Inflammatory macrophage (primary cell): ENCODE measurements at regions not wholly inside any gene's neighbourhood (a gene's known extent, or its start where the extent isn't known, plus 50 kb on each side); places are given as distances from the start of the nearest gene placed in this dataset.

ENCODE experiments used
- DNase-seq, 2 donors: peaks; one replicate each; pipeline ENCODE4 v3.0.0-alpha.2; 2020 to 2022

GRCh38 chr7:84533182-84533581 is 338.6 kb upstream of the SEMA3A start:
- no peak for DNase-seq

DNA sequence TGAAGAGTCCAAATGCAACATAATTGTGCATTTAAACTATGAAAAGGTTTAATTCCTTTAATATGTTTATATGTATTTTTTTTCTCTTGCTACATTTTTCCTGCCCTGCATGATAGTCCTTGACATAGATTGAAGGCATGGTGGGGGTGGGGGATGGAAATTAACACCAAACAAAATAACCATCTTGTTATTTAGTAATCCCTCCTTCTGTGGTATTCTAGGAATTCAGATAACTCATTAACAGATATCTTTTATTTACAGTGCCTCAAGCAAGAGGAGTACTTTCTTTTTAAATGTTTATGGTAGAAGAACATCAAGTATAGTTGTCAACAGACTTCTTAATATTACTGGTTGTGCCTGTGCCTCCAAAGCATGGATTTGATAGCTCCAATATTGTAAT is 337.6 kb upstream of the SEMA3A start:
- no peak for DNase-seq

DNA sequence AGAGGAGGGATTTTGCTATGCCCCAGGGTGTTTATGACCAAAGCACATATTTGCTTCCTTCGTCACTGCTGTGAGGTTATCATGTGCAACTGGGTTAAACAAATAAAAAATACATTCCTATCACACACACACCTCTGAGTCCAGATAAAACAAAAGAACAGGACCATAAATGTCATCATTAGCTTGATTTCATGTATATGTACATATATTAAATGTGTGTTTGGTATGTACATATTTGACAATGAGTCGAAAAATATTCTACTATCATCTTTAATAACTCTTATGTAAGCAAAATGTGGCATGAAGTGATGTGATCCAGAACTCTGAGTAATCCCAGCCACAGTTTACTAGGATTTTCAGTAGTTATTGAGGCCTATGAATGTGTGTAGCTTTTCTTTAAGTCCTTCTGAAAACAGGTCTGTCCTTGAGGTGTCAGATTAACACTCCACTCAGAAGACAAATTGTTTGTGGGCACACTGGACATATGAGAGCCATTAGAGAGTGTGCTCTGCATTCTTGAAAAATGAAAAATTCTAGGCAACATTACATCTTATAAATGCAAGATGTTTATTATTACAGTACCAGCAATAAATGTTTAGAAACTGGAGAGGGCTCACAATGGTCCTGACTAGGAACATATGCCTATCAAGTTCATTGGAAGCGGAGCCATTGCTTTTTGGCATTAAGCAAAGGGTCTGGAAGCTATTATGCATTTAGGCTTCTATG is 335.1 kb upstream of the SEMA3A start:
- DNase-seq: no peak

DNA sequence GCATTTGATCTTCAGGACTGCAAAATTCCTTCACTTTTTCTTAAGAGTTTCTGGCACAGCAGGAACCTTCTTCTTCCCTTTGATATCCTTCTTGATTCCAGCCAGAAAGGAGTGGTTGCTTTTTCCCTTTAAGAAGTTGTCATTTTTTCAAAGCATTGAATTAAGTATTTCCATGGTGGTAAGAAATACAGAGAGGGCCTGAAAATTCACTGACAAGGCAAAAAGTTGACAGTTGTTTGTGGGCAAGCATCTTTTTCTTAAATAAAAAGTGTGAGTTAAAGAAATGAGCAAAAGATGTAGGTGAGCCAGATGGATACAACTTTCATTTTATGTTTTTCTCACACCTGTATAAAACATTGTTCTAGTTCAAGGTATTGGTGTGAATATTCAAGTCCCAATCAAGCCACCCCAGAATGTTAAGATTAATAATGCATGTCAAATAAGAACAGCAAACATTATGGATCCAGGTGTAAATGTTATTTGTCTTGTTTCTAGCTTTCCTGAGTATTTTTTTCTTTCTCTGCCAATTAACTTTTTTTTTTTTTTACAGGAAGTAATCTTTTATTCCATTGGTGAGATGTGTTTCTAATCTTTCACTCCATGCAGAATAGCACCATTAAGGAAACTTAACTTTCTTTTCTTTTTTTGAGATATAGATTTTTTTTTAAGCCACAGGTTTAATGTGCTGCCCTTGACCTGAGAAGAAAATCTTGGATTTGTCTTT is 334.3 kb upstream of the SEMA3A start:
- no peak for DNase-seq

DNA sequence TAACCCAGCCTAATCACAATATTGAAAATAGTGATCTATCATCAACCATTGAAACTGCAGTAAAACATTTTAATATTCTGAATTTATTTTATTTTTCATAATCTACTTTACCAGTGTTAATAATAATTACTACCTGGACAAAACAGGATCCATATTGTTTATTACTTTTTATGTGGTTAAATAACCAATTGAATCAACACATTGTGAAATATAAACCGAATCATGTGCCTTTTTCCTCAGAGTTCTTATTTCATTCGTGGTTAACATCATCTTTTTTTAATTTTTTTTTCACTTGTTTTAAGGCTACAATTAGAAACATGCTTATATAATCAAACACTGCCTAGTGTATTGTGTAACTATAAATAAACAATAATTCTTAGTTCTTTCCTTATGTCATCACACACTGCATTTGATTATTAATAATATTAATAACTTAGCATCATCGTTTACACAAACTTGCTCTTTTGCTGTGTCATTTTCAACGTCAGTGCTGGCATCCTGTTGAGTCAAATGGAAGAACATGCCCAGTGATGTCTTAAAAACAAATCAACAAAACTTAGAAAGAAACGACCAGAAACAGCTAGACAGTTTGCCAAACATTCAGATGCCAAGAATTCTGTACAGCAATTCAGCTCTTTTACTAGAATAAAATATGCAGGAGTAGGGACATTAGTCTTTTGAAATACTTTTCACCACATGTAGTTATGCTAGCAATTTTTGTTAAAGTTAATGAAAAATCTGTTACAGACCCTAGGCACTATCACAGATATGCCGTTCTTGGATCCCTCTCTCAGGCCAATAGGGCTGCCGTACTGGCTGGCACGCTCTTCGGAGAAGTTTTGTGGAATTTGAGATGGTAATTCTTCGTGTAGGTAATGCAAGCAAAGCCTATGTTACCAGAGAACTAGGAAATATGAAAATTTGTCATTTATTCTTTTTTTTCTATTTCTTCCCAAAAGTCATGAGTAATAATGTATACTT is 330.4 kb upstream of the SEMA3A start:
- DNase-seq: no peak

GRCh38 chr7:84513061-84513460 is 318.5 kb upstream of the SEMA3A start:
- DNase-seq: no peak

DNA sequence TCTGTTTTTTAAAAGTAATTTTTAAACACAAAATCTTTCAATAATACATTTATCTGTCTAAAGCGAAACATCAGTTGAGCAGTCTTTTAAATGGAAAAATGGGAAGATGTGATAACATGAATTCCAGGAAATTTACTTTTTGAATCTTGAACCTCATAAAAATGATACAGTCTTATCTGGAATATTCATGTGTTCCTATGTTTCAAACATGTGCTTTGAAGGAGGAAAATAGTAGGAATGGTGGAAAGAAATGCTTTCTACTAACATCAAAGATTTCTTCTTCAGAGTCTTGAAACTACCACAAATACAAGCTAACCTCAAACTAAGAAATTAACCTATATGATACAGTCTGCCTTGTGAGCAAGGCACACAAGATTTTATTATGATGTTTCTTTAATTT is 317.5 kb upstream of the SEMA3A start:
- DNase-seq: no peak

DNA sequence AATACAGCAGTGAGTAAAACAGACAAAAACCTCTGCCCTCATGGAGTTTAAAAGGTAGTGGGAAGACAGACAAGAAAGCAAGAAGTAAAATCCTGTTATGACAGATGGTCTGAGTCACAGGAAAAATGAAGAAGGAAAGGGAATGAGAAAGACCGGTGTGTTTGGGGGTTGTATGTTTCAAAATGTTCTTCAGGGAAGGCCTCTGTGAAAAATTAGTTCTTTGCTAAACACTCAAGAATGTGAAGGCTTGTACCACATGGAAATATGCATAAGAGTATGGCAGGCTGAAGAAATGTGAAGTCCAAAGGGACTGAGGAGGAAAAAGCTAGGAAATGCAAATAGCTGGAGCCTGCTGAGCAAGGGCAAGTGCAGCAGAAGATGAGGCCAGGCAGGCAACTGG is 315.9 kb upstream of the SEMA3A start:
- DNase-seq: no peak

DNA sequence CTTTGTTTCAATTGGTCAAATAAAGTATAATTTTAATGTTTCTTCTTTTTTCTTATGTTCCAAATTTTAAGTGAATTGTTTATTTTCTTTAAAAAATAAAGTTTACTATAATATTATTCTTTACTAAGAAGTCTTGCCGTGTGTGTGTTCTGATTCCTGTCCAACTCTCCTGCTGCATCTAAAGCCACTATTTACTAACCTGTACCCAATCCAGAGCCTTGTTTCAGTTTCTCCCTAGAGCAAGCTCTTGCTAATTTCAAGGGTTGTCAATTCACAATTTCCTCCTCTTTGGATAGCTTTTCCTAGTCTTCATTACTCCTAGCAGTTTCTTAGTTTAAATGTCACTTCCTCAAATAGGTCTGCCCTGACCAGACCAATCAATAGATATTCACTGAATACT is 314.9 kb upstream of the SEMA3A start:
- DNase-seq: no peak

GRCh38 chr7:84508606-84509005 is 314.0 kb upstream of the SEMA3A start:
- no peak for DNase-seq

GRCh38 chr7:84507529-84507928 is 312.9 kb upstream of the SEMA3A start:
- DNase-seq: no peak

DNA sequence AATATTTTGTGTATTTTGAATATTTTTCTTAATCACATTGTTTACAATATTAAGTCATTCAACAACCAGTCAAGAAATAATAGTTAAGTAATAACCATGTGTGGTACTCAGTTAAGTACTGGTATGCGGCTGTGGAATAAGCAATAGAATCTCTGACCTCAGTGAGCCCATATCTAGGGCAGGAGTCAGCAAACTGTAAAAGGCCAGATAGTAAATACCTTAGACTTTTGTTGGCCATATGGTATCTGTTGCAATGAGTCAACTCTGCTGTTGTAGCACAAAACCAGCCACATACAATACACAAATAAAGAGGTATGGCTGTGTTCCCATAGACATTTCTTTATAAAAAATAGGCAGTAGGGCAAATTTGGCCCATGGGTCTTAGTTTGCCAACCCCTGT is 311.6 kb upstream of the SEMA3A start:
- DNase-seq: no peak

- DNase-seq: no peak
These were observed 307.6 kb upstream of the SEMA3A start for GRCh38 chr7:84502239-84502638.

DNA sequence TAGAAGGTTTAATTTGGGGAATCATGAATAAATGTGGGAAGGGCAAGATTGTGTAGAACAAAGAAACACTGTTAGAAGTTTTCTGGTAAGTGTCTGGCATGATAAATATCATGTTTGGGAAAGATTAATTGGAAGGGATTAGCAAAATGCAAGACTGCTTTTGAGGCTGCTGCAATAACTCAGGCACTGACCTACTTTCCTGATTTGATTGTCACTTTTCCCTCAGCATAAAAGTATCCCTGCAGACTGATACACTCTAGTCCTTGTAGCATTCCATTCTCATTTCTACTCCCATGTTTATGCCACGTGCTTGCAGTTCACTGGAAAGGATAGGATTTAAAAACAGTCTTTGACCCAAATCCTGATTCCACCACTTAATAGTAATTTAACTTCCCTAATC is 303.3 kb upstream of the SEMA3A start:
- no peak for DNase-seq

DNA sequence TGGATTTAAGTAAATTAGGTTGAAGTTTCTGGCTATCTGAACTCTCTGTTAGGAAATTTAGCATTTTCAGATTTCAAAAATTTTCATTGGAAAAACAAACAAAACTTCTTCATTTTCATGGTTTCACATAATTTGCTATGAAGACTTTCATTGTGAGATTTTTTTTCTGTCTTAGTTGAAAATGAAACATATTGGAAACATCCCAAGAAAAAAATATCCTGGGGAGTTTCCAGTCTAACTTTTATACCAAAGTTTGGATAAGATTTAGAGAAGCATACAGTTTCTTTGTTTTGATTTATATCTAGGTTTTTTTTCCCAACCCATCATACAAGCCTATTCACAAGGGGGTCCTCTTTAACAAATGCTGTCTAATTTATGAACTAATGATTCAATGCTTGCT is 300.5 kb upstream of the SEMA3A start:
- no peak for DNase-seq

DNA sequence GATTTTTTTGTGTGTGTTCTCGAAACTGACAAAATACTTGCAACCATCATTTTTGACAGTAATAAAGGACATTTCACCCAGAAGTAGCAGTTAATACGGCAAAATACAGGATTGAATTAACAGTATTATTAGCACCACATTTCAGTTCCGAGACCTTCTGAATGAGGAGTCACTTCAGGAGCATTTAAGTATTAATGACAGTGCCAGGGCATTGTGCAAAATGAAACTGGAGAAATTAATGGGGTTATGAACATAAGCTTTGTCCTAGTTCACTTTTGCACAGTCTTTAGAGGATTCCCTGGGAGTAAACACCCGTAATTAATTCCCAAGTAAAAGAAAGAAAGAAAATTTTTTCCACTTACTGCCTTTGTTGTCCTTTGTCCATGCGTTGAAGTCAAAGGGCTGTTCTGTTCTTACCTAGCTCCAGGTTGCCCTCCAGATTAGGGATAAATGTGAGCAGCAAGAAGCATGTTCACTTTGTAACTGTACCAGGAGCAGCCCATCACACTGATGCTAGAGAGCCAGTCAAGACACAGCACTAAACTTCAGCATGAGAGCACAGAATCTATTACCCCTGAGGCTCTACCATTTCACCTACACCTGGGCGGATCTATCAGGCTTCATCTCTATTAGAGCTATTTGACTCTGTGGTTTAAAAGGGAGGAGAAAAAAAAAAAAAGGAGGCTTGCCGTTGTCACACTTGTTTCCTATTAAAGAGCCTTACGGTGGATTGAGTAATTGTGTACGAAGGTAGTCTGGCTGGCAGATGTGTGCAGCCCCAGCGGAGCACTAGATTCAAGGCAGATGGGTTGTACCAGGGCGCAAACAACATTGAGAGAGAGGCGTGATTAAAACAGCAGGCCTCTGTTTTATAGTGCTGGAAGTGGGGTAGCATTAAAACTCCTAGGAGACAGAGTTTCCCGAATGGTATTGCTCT is 297.8 kb upstream of the SEMA3A start:
- no peak for DNase-seq

DNA sequence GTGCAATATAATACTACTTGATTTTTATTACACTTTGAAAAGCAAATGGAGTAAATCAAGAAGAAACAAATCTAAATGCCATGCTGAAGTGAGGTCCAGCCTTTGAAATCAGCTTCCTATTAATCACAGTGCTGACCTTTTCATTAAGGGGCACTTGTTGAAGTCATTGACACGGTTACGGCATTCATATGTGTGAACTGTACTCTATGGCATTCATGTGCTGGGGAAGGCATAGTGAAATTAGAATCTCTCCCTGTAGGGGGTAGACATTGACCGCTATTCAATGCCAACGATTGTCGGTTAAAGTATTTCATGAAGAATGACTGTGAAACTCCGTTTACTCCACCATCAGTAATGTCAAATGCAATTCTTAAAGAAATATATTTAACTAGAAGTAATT is 296.1 kb upstream of the SEMA3A start:
- DNase-seq: no peak

- DNase-seq: no peak
These were observed 290.0 kb upstream of the SEMA3A start for GRCh38 chr7:84484502-84485079.

DNA sequence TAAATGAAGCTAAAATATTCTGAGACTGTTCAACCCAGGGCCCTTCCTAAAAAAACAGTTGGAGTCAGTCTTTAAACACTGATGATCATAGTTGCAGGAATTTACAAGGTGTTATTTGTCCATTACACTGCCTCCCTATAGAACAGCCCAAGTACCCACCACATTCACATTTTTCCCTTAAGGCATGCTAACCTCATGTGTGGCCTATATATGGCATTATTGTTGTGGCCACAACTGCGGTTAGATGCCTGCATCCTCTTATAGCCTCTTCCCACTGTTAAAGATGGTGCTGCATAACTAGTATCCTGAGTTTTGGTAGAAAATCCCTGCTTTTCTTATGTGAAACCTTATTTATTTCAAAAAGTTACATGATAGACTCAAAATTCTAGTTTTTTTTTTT is 287.9 kb upstream of the SEMA3A start:
- DNase-seq: no peak

DNA sequence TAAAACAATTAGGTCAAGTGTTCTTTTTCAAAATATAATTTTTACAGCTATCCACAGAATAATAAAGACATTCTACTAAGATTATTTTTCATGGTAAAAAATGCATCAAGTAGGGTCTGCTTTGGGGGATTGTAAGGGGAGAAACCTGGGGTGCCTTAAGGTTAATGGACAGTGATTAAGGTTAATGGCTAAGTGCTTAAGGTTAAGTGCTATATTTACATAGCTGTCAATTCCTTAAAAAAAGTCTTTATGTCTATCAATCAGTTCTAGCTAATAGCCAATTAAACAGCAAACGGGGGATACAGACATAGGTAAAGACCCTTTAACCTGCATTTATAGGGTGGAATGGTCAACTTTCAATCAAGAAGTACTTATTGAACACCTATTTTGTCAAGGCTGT is 284.5 kb upstream of the SEMA3A start:
- no peak for DNase-seq

GRCh38 chr7:84477786-84478478 is 283.3 kb upstream of the SEMA3A start:
- DNase-seq: no peak
